HG02973 (cell line): ENCODE measurements at regions not wholly inside any gene's neighbourhood (a gene's known extent, or its start where the extent isn't known, plus 50 kb on each side); places are given as distances from the start of the nearest gene placed in this dataset.

ENCODE experiments used
- ATAC-seq: cut with Tn5 transposase; IDR thresholded peaks from one replicate; pipeline ENCODE4 v1.9.1; 2021; ENCODE audit warnings: moderate library complexity; ENCODE audit not compliant: unreplicated experiment

- ATAC-seq, result no peak
Observed at GRCh38 chr5:109944461-109944860, 254.7 kb downstream of the MAN2A1 start.

- no peak for ATAC-seq
Observed at GRCh38 chr5:109945097-109945678, 255.5 kb downstream of the MAN2A1 start.

GRCh38 chr5:109945723-109946480 is 256.2 kb downstream of the MAN2A1 start:
- no peak for ATAC-seq

- ATAC-seq, result no peak
Observed at GRCh38 chr5:109946610-109947009, 256.9 kb downstream of the MAN2A1 start.

GRCh38 chr5:109947667-109948066 is 257.9 kb downstream of the MAN2A1 start:
- ATAC-seq, result no peak

GRCh38 chr5:109950634-109951033 is 260.9 kb downstream of the MAN2A1 start:
- ATAC-seq, result no peak

GRCh38 chr5:109951348-109951747 is 261.6 kb downstream of the MAN2A1 start:
- no peak for ATAC-seq

- no peak for ATAC-seq
Observed at GRCh38 chr5:109951758-109952157, 262.0 kb downstream of the MAN2A1 start.

GRCh38 chr5:109953761-109954160 is 264.0 kb downstream of the MAN2A1 start:
- no peak for ATAC-seq

- no peak for ATAC-seq
Observed at GRCh38 chr5:109956884-109957283, 267.2 kb downstream of the MAN2A1 start.

- no peak for ATAC-seq
Observed at GRCh38 chr5:109958082-109958481, 268.4 kb downstream of the MAN2A1 start.

GRCh38 chr5:109959652-109960051 is 269.9 kb downstream of the MAN2A1 start:
- ATAC-seq, result no peak

GRCh38 chr5:109961751-109962150 is 272.0 kb downstream of the MAN2A1 start:
- no peak for ATAC-seq

GRCh38 chr5:109962882-109963603 is 273.3 kb downstream of the MAN2A1 start:
- no peak for ATAC-seq

- ATAC-seq, result no peak
Observed at GRCh38 chr5:109964136-109964535, 274.4 kb downstream of the MAN2A1 start.

- ATAC-seq, result no peak
Observed at GRCh38 chr5:109965634-109966033, 275.9 kb downstream of the MAN2A1 start.

GRCh38 chr5:109971968-109972367 is 282.2 kb downstream of the MAN2A1 start:
- no peak for ATAC-seq

- no peak for ATAC-seq
Observed at GRCh38 chr5:109981979-109982378, 292.3 kb downstream of the MAN2A1 start.

- no peak for ATAC-seq
Observed at GRCh38 chr5:109982966-109983534, 293.3 kb downstream of the MAN2A1 start.

- no peak for ATAC-seq
Observed at GRCh38 chr5:109986726-109987125, 297.0 kb downstream of the MAN2A1 start.

GRCh38 chr5:109987355-109987754 is 297.6 kb downstream of the MAN2A1 start:
- no peak for ATAC-seq

- ATAC-seq, result no peak
Observed at GRCh38 chr5:109987970-109988369, 298.2 kb downstream of the MAN2A1 start.
